ENCODE measurements at regions not wholly inside any gene's neighbourhood (a gene's known extent, or its start where the extent isn't known, plus 50 kb on each side); places are given as distances from the start of the nearest gene placed in this dataset.

DNA sequence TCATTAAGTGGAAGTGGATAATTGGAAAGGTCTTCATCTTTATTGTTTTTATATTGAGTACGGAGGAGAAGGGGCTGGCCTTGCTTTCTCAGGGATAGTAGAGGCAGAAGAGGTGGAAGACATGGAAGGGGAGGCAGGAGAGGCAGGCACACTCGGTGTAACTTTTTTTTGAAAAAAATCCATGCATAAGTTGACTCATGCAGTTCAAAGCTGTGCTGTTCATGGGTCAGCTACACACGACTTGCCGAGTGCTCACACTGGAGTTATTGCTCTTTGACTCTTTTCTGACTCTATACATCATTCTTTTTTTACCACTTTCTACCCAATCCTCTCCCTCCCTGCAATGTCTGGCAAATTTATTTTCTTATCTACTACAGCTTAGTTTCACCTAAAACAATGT is 158.3 kb upstream of the AADAT start:
- ChIA-PET POLR2A (no interaction called here), CTCF (no interaction called here)
- no peak overlapping the region for H3K27ac ChIP-seq (ENCODE audit: low read depth, low read length)
- no peak for DNase-seq (ENCODE audit: low read depth, low spot score)
- TF ChIP-seq, protein P1, sequence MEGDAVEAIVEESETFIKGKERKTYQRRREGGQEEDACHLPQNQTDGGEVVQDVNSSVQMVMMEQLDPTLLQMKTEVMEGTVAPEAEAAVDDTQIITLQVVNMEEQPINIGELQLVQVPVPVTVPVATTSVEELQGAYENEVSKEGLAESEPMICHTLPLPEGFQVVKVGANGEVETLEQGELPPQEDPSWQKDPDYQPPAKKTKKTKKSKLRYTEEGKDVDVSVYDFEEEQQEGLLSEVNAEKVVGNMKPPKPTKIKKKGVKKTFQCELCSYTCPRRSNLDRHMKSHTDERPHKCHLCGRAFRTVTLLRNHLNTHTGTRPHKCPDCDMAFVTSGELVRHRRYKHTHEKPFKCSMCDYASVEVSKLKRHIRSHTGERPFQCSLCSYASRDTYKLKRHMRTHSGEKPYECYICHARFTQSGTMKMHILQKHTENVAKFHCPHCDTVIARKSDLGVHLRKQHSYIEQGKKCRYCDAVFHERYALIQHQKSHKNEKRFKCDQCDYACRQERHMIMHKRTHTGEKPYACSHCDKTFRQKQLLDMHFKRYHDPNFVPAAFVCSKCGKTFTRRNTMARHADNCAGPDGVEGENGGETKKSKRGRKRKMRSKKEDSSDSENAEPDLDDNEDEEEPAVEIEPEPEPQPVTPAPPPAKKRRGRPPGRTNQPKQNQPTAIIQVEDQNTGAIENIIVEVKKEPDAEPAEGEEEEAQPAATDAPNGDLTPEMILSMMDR (IDR thresholded peaks at IDR 0.05; ENCODE audit: low read depth, low read length): no peak
- H3K4me3 ChIP-seq (ENCODE audit: low read depth, low read length): no peak overlapping the region
- H3K9me3 ChIP-seq (ENCODE audit: control insufficient read depth, insufficient read depth, low read length): peaks cover 8% of the 10 kb centered on the region
- H3K27me3 ChIP-seq (ENCODE audit: control insufficient read depth, insufficient read depth, low read length): no peaks in the 10 kb centered on the region

DNA sequence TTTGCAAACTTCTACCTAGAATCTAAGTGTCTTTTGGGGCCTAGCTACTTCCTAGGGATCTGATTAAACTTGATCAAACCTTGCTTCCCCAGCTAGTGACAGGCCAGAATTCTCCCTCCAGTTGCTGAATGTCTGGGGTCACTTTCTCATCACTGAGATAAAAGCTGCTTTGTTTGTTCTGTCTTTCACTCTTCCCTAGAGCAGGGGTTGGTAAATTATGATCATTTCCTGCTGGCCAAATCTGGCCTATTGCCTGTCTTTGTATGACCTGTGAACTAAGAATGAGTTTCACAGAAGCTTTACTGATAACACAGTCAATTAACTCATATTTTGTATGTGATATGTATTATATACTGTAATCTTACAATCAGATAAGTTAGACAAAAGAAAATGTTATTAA is 157.8 kb upstream of the AADAT start:
- no peak overlapping the region for H3K4me3 ChIP-seq (ENCODE audit: low read depth, low read length)
- H3K27ac ChIP-seq (ENCODE audit: low read depth, low read length): no peak overlapping the region
- TF ChIP-seq, protein P1 (IDR thresholded peaks at IDR 0.05; ENCODE audit: low read depth, low read length): no peak
- CTCF ChIA-PET: no interaction called here
- no peak for DNase-seq (ENCODE audit: low read depth, low spot score)
- no peaks in the 10 kb centered on the region for H3K27me3 ChIP-seq (ENCODE audit: control insufficient read depth, insufficient read depth, low read length)
- peaks cover 8% of the 10 kb centered on the region for H3K9me3 ChIP-seq (ENCODE audit: control insufficient read depth, insufficient read depth, low read length)
- POLR2A ChIA-PET: no interaction called here

DNA sequence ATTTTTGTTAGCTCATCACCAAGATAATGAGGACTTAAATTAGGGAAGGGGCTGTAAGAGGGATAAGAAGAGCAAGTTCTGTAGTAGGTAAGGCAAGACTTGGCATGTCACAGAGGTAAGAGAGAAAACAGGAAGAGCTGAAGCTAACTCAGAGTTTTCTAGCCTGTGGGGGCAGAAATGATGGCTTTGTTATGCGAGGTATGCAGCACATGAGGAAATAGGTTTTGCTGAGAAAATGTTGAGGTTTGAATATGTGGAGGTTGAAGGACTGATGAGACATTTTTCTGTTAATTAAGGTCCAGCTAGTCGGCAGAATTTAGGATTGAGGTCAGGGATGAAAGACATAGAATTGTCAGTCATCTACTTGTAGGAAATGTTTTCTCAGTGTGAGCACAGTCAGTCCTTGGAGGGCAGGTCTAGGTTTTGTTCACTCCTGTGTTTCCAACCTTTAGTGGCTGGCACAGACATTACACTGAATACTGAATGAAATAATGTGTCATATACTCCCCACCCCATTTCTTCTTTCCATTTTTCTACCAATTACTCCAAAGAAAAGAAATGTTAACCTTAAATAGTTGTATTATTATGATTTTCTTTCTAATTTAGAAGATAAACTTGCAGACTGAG is 154.0 kb upstream of the AADAT start:
- peaks cover 8% of the 10 kb centered on the region for H3K9me3 ChIP-seq (ENCODE audit: control insufficient read depth, insufficient read depth, low read length)
- TF ChIP-seq, protein P1 (IDR thresholded peaks at IDR 0.05; ENCODE audit: low read depth, low read length): no peak
- no peak overlapping the region for H3K27ac ChIP-seq (ENCODE audit: low read depth, low read length)
- H3K27me3 ChIP-seq (ENCODE audit: control insufficient read depth, insufficient read depth, low read length): no peaks in the 10 kb centered on the region
- ChIA-PET POLR2A (no interaction called here), CTCF (no interaction called here)
- H3K4me3 ChIP-seq (ENCODE audit: low read depth, low read length): no peak overlapping the region
- DNase-seq (ENCODE audit: low read depth, low spot score): no peak

DNA sequence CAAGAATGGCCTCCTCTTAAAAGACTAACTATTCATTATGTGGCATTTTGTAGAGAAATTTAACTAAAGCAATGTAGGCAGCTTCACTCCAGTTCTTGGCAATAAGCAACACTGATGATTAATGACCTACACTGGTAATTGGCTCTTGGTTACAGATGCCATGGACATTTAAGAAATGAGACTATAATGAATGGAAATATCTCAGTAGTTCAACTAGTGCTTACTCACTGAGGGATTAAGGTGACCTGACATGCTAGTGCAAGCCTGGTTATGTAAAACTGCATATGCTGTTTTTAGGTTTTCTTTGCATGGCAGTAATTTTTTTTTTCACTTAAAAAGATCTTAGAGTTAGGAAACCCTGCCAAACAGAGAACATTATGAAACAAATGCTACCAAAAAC is 152.7 kb upstream of the AADAT start:
- Histone ChIP-seq H3K9me3 (ENCODE audit: control insufficient read depth, insufficient read depth, low read length) (peaks cover 8% of the 10 kb centered on the region), H3K27ac (ENCODE audit: low read depth, low read length) (no peak overlapping the region), H3K27me3 (ENCODE audit: control insufficient read depth, insufficient read depth, low read length) (no peaks in the 10 kb centered on the region), H3K4me3 (ENCODE audit: low read depth, low read length) (no peak overlapping the region)
- ChIA-PET POLR2A (no interaction called here), CTCF (no interaction called here)
- TF ChIP-seq, protein P1 (IDR thresholded peaks at IDR 0.05; ENCODE audit: low read depth, low read length): no peak
- DNase-seq (ENCODE audit: low read depth, low spot score): no peak

DNA sequence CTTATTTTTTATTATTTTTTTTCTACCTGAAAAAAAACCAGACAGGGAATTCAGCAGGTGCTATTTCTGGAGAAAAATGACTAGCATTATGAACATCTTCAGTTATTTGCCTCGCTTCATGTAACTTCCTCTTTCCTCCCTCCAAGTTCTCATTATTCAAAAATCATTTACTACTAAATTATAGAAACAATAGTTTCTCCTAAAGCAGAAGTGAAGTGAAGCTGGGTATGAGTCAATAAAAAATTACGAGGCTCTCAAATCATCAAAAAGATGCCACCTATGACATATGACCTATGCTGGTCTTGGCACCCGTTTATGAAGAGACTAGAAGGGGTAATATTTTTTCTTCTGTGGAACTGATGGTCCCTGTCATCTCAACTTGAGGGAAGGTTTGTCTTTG is 145.0 kb upstream of the AADAT start:
- no peaks in the 10 kb centered on the region for H3K27me3 ChIP-seq (ENCODE audit: control insufficient read depth, insufficient read depth, low read length)
- no peak for DNase-seq (ENCODE audit: low read depth, low spot score)
- H3K4me3 ChIP-seq (ENCODE audit: low read depth, low read length): no peak overlapping the region
- CTCF ChIA-PET: no interaction called here
- H3K9me3 ChIP-seq (ENCODE audit: control insufficient read depth, insufficient read depth, low read length): no peaks in the 10 kb centered on the region; the same call in 1 of the 2 replicates
- TF ChIP-seq, protein P1 (IDR thresholded peaks at IDR 0.05; ENCODE audit: low read depth, low read length): no peak
- POLR2A ChIA-PET: no interaction called here
- H3K27ac ChIP-seq (ENCODE audit: low read depth, low read length): no peak overlapping the region
